HepG2 (cell line): ENCODE measurements at regions not wholly inside any gene's neighbourhood (a gene's known extent, or its start where the extent isn't known, plus 50 kb on each side); places are given as distances from the start of the nearest gene placed in this dataset.

Experiments used
- CBX2 ChIP-seq, 2 experiments: fragments of 200-600 bp in 1 of 2; sonication (generic); formaldehyde crosslinking in 1 of 2; IDR thresholded peaks; 2 replicates each; pipeline versions ENCODE4 v1.7.0 to v1.8.1; 2018 to 2022; ENCODE audit warnings: low read depth in 2 of 2, low read length in 1 of 2, mild to moderate bottlenecking in 1 of 2, missing genetic modification reagents in 1 of 2
- HNF4A ChIP-seq: sonication (generic); formaldehyde crosslinking; IDR thresholded peaks from 2 replicates; pipeline ENCODE4 v1.4.0; 2020; ENCODE audit warnings: missing genetic modification reagents
- HOXA9 ChIP-seq: sonication (generic); formaldehyde crosslinking; IDR thresholded peaks from 2 replicates; pipeline ENCODE4 v1.8.1; 2022; ENCODE audit warnings: missing genetic modification reagents, mild to moderate bottlenecking, moderate library complexity, borderline replicate concordance
- NCOR1 ChIP-seq: fragments of 200-600 bp; sonication (generic); IDR thresholded peaks from 2 replicates; pipeline ENCODE4 v1.7.0; 2017; ENCODE audit warnings: antibody characterized with exemption, low read length, borderline replicate concordance
- NPAS2 ChIP-seq: sonication (generic); formaldehyde crosslinking; IDR thresholded peaks from 2 replicates; pipeline ENCODE4 v1.8.0; 2022; ENCODE audit warnings: mild to moderate bottlenecking, missing genetic modification reagents, borderline replicate concordance
- RARA ChIP-seq: IDR thresholded peaks from 2 replicates; pipeline ENCODE4 v1.6.1; 2016; ENCODE audit warnings: missing genetic modification reagents, missing compliant biosample characterization
- SPEN ChIP-seq: sonication (generic); formaldehyde crosslinking; IDR thresholded peaks from 2 replicates; pipeline ENCODE4 v1.5.1; 2020; ENCODE audit warnings: low read depth, mild to moderate bottlenecking, missing genetic modification reagents
- SRSF1 ChIP-seq: fragments of 200-400 bp; formaldehyde crosslinking; optimal IDR thresholded peaks from 2 replicates; pipeline ENCODE3; 2017; ENCODE audit warnings: mild to moderate bottlenecking, low read depth, low read length, moderate library complexity
- ZNF720 ChIP-seq: sonication (generic); formaldehyde crosslinking; IDR thresholded peaks from 2 replicates; pipeline ENCODE4 v1.4.0; 2020; ENCODE audit warnings: missing genetic modification reagents
- TF ChIP-seq, protein P1 (sequence below): sonication (generic); formaldehyde crosslinking; IDR thresholded peaks from 2 replicates; pipeline ENCODE4 v1.4.0; 2020; ENCODE audit warnings: mild to moderate bottlenecking, missing genetic modification reagents, borderline replicate concordance
- TF ChIP-seq, protein P2 (sequence below): IDR thresholded peaks from 2 replicates; pipeline ENCODE4 v1.4.0; 2020; ENCODE audit warnings: mild to moderate bottlenecking, missing genetic modification reagents
- TF ChIP-seq, protein P3 (sequence below): sonication (generic); formaldehyde crosslinking; IDR thresholded peaks from 2 replicates; pipeline ENCODE4 v1.4.0; 2020; ENCODE audit warnings: missing genetic modification reagents, mild to moderate bottlenecking, borderline replicate concordance
- TF ChIP-seq, protein P4 (sequence below): IDR thresholded peaks from 2 replicates; pipeline ENCODE4 v1.6.1; 2016; ENCODE audit warnings: low read depth, control low read depth
- TF ChIP-seq, protein P5 (sequence below): IDR thresholded peaks from 2 replicates; pipeline ENCODE4 v1.6.1; 2018; ENCODE audit warnings: missing genetic modification reagents, mild to moderate bottlenecking, missing compliant biosample characterization
- TF ChIP-seq, protein P6 (sequence below): sonication (generic); formaldehyde crosslinking; IDR thresholded peaks from 2 replicates; pipeline ENCODE4 v1.5.1; 2020; ENCODE audit warnings: mild to moderate bottlenecking, moderate library complexity, missing genetic modification reagents

DNA sequence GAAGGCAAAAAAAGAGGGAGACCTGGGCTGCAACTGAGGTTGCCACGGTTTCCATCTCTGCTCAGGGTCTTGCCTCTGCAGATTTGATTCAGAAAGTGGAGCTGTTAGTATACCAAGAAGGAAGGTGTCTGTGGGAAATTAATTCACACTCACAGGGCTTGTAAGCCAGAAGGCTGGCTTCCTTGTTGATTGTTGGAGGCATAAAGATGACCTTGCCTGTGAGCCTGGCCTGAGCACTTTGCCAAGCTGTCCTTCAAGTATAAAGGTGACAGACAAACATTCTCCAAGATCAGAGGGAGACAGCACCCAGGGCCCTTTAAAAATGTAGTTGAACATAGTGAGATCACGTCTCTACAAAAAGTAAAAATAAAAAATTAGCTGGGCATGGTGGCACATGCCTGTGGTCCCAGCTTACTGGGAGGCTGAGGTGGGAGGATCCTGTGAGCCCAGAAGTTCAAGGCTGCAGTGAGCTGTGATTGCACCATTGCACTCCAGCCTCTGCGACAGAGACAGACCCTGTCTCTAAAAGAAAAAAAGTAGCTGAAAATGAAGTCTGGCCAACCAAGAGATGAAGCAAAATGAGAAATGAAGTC lies 91.2 kb upstream of the UXS1 start (continued):
- TF ChIP-seq NPAS2 (CRISPR knock-in tag) (no peak), SPEN (CRISPR knock-in tag) (no peak), NCOR1 (peak; percentile 51; the same call in 1 of the 2 replicates), HOXA9 (CRISPR knock-in tag) (no peak), RARA (CRISPR knock-in tag) (peak; percentile 68), HNF4A (peak; percentile 80), SRSF1 (no peak), CBX2 (IDR thresholded peaks at IDR 0.05; ENCODE audit: low read depth, low read length) (no peak), CBX2 (CRISPR knock-in tag; IDR thresholded peaks at IDR 0.05; ENCODE audit: low read depth) (no peak), ZNF720 (CRISPR knock-in tag) (no peak)
- TF ChIP-seq, protein P1, sequence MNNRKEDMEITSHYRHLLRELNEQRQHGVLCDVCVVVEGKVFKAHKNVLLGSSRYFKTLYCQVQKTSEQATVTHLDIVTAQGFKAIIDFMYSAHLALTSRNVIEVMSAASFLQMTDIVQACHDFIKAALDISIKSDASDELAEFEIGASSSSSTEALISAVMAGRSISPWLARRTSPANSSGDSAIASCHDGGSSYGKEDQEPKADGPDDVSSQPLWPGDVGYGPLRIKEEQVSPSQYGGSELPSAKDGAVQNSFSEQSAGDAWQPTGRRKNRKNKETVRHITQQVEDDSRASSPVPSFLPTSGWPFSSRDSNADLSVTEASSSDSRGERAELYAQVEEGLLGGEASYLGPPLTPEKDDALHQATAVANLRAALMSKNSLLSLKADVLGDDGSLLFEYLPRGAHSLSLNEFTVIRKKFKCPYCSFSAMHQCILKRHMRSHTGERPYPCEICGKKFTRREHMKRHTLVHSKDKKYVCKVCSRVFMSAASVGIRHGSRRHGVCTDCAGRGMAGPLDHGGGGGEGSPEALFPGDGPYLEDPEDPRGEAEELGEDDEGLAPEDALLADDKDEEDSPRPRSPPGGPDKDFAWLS (CRISPR knock-in tag), result no peak
- TF ChIP-seq, protein P2, sequence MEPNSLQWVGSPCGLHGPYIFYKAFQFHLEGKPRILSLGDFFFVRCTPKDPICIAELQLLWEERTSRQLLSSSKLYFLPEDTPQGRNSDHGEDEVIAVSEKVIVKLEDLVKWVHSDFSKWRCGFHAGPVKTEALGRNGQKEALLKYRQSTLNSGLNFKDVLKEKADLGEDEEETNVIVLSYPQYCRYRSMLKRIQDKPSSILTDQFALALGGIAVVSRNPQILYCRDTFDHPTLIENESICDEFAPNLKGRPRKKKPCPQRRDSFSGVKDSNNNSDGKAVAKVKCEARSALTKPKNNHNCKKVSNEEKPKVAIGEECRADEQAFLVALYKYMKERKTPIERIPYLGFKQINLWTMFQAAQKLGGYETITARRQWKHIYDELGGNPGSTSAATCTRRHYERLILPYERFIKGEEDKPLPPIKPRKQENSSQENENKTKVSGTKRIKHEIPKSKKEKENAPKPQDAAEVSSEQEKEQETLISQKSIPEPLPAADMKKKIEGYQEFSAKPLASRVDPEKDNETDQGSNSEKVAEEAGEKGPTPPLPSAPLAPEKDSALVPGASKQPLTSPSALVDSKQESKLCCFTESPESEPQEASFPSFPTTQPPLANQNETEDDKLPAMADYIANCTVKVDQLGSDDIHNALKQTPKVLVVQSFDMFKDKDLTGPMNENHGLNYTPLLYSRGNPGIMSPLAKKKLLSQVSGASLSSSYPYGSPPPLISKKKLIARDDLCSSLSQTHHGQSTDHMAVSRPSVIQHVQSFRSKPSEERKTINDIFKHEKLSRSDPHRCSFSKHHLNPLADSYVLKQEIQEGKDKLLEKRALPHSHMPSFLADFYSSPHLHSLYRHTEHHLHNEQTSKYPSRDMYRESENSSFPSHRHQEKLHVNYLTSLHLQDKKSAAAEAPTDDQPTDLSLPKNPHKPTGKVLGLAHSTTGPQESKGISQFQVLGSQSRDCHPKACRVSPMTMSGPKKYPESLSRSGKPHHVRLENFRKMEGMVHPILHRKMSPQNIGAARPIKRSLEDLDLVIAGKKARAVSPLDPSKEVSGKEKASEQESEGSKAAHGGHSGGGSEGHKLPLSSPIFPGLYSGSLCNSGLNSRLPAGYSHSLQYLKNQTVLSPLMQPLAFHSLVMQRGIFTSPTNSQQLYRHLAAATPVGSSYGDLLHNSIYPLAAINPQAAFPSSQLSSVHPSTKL (CRISPR knock-in tag), result peak; percentile 80
- TF ChIP-seq, protein P3, sequence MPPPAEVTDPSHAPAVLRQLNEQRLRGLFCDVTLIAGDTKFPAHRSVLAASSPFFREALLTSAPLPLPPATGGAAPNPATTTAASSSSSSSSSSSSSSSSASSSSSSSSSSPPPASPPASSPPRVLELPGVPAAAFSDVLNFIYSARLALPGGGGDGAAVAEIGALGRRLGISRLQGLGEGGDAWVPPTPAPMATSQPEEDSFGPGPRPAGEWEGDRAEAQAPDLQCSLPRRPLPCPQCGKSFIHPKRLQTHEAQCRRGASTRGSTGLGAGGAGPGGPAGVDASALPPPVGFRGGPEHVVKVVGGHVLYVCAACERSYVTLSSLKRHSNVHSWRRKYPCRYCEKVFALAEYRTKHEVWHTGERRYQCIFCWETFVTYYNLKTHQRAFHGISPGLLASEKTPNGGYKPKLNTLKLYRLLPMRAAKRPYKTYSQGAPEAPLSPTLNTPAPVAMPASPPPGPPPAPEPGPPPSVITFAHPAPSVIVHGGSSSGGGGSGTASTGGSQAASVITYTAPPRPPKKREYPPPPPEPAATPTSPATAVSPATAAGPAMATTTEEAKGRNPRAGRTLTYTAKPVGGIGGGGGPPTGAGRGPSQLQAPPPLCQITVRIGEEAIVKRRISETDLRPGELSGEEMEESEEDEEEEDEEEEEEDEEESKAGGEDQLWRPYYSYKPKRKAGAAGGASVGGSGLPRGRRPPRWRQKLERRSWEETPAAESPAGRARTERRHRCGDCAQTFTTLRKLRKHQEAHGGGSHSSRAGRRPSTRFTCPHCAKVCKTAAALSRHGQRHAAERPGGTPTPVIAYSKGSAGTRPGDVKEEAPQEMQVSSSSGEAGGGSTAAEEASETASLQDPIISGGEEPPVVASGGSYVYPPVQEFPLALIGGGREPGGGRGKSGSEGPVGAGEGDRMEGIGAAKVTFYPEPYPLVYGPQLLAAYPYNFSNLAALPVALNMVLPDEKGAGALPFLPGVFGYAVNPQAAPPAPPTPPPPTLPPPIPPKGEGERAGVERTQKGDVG (CRISPR knock-in tag), result no peak
- TF ChIP-seq, protein P4, sequence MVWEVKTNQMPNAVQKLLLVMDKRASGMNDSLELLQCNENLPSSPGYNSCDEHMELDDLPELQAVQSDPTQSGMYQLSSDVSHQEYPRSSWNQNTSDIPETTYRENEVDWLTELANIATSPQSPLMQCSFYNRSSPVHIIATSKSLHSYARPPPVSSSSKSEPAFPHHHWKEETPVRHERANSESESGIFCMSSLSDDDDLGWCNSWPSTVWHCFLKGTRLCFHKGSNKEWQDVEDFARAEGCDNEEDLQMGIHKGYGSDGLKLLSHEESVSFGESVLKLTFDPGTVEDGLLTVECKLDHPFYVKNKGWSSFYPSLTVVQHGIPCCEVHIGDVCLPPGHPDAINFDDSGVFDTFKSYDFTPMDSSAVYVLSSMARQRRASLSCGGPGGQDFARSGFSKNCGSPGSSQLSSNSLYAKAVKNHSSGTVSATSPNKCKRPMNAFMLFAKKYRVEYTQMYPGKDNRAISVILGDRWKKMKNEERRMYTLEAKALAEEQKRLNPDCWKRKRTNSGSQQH (CRISPR knock-in tag), result no peak
- TF ChIP-seq, protein P5, sequence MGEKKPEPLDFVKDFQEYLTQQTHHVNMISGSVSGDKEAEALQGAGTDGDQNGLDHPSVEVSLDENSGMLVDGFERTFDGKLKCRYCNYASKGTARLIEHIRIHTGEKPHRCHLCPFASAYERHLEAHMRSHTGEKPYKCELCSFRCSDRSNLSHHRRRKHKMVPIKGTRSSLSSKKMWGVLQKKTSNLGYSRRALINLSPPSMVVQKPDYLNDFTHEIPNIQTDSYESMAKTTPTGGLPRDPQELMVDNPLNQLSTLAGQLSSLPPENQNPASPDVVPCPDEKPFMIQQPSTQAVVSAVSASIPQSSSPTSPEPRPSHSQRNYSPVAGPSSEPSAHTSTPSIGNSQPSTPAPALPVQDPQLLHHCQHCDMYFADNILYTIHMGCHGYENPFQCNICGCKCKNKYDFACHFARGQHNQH, result no peak
- TF ChIP-seq, protein P6, sequence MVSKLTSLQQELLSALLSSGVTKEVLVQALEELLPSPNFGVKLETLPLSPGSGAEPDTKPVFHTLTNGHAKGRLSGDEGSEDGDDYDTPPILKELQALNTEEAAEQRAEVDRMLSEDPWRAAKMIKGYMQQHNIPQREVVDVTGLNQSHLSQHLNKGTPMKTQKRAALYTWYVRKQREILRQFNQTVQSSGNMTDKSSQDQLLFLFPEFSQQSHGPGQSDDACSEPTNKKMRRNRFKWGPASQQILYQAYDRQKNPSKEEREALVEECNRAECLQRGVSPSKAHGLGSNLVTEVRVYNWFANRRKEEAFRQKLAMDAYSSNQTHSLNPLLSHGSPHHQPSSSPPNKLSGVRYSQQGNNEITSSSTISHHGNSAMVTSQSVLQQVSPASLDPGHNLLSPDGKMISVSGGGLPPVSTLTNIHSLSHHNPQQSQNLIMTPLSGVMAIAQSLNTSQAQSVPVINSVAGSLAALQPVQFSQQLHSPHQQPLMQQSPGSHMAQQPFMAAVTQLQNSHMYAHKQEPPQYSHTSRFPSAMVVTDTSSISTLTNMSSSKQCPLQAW (CRISPR knock-in tag), result no peak
